Stimulated activated CD8-positive, alpha-beta memory T cell treated with anti-CD3 and anti-CD28 coated beads, Interleukin-15, amount 100 ng/mL, for 48 hours (primary cell): ENCODE measurements at regions not wholly inside any gene's neighbourhood (a gene's known extent, or its start where the extent isn't known, plus 50 kb on each side); places are given as distances from the start of the nearest gene placed in this dataset.
"Not testable (repeated sequence)": the region's sequence is repeated elsewhere in the genome, so short reads cannot be mapped to it uniquely, and the experiment has no call there.

Source experiments
- DNase-seq, 2 donors: peaks; one replicate each; pipeline ENCODE4 v3.0.0-alpha.2; 2020; ENCODE audit warnings: low read depth in 2 of 2

- DNase-seq: no peak
These were observed 191.7 kb upstream of the NFIA start for GRCh38 chr1:60890664-60891063.

GRCh38 chr1:60889709-60890108, 192.7 kb upstream of the NFIA start:
- no peak for DNase-seq

- DNase-seq: no peak
These were observed 194.2 kb upstream of the NFIA start for GRCh38 chr1:60888126-60888525.

GRCh38 chr1:60886793-60887331, 195.5 kb upstream of the NFIA start:
- DNase-seq: no peak

- DNase-seq: no peak
These were observed 196.3 kb upstream of the NFIA start for GRCh38 chr1:60886090-60886489.

GRCh38 chr1:60880202-60880601, 202.2 kb upstream of the NFIA start:
- no peak for DNase-seq

GRCh38 chr1:60878323-60878722, 204.0 kb upstream of the NFIA start:
- no peak for DNase-seq

GRCh38 chr1:60877376-60877775, 205.0 kb upstream of the NFIA start:
- DNase-seq: no peak

GRCh38 chr1:60876952-60877351, 205.4 kb upstream of the NFIA start:
- DNase-seq: no peak

GRCh38 chr1:60875138-60875537, 207.2 kb upstream of the NFIA start:
- DNase-seq: no peak

GRCh38 chr1:60874718-60875117, 207.6 kb upstream of the NFIA start:
- peak; percentile 4 to 7 for DNase-seq

GRCh38 chr1:60873396-60873795, 209.0 kb upstream of the NFIA start:
- not testable (repeated sequence) for DNase-seq

- no peak for DNase-seq
These were observed 209.8 kb upstream of the NFIA start for GRCh38 chr1:60872426-60873054.

- DNase-seq: no peak
These were observed 212.0 kb upstream of the NFIA start for GRCh38 chr1:60870269-60870865.

- DNase-seq: no peak
These were observed 213.3 kb upstream of the NFIA start for GRCh38 chr1:60868901-60869663.

- no peak for DNase-seq
These were observed 214.6 kb upstream of the NFIA start for GRCh38 chr1:60867782-60868181.

- DNase-seq: no peak
These were observed 215.3 kb upstream of the NFIA start for GRCh38 chr1:60866917-60867531.

GRCh38 chr1:60866226-60866900, 216.0 kb upstream of the NFIA start:
- no peak for DNase-seq

- DNase-seq: no peak
These were observed 217.2 kb upstream of the NFIA start for GRCh38 chr1:60865166-60865565.

- no peak for DNase-seq
These were observed 217.6 kb upstream of the NFIA start for GRCh38 chr1:60864722-60865121.

- no peak for DNase-seq
These were observed 219.2 kb upstream of the NFIA start for GRCh38 chr1:60863131-60863530.
